Fibroblast of pulmonary artery (primary cell): ENCODE measurements at regions not wholly inside any gene's neighbourhood (a gene's known extent, or its start where the extent isn't known, plus 50 kb on each side); places are given as distances from the start of the nearest gene placed in this dataset.
"Not testable (repeated sequence)": the region's sequence is repeated elsewhere in the genome, so short reads cannot be mapped to it uniquely, and the experiment has no call there.

ENCODE experiments used
- DNase-seq: peaks from one replicate; pipeline ENCODE4 v3.0.0-alpha.2; 2010; ENCODE audit warnings: low read depth
- H3K4me3 ChIP-seq: replicated peaks from 2 replicates; pipeline ENCODE4 v1.5.1; 2011; ENCODE audit warnings: low read depth, mild to moderate bottlenecking, control low read depth, low read length, moderate library complexity
- TF ChIP-seq, protein P1 (sequence below): IDR thresholded peaks from 2 replicates; pipeline ENCODE4 v1.5.1; 2011; ENCODE audit warnings: mild to moderate bottlenecking, control low read depth, low read length, inconsistent platforms; ENCODE audit errors: missing control alignments

DNA sequence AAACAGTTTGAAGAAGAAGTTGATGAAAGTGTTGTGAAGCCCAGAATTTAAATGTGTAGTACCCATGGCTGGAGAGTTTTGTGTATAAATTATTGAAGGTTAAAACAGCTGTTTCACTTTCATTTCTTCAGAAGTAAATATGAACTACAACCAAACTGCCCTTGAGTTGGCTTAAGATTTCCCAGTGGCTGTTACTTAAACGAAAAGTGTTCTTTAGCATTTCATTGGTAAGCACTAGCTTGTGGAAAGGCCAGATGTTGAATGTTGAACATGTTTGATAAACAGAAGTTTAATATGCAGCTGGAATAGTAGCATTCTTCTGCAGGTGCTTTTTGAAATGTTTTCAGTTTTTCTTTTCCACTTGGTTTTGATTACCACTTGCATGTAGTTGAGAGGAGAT, 83.2 kb upstream of the TNRC6B start:
- H3K4me3 ChIP-seq, result no peak overlapping the region
- no peak for DNase-seq
- TF ChIP-seq, protein P1, sequence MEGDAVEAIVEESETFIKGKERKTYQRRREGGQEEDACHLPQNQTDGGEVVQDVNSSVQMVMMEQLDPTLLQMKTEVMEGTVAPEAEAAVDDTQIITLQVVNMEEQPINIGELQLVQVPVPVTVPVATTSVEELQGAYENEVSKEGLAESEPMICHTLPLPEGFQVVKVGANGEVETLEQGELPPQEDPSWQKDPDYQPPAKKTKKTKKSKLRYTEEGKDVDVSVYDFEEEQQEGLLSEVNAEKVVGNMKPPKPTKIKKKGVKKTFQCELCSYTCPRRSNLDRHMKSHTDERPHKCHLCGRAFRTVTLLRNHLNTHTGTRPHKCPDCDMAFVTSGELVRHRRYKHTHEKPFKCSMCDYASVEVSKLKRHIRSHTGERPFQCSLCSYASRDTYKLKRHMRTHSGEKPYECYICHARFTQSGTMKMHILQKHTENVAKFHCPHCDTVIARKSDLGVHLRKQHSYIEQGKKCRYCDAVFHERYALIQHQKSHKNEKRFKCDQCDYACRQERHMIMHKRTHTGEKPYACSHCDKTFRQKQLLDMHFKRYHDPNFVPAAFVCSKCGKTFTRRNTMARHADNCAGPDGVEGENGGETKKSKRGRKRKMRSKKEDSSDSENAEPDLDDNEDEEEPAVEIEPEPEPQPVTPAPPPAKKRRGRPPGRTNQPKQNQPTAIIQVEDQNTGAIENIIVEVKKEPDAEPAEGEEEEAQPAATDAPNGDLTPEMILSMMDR, result no peak

DNA sequence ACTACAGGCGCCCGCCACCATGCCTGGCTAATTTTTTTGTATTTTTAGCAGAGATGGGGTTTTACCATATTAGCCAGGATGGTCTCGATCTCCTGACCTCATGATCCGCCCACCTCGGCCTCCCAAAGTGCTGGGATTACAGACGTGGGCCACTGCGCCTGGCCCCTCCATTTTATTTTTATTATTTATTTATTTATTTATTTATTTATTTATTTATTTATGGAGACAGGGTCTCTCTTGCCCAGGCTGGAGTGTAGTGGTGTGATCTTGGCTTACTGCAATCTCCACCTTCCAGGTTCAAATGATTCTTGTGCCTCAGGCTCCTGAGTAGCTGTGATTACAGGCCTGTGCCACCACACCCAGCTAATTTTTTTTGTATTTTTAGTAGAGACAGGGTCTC, 77.8 kb upstream of the TNRC6B start:
- not testable (repeated sequence) for DNase-seq, H3K4me3 ChIP-seq

DNA sequence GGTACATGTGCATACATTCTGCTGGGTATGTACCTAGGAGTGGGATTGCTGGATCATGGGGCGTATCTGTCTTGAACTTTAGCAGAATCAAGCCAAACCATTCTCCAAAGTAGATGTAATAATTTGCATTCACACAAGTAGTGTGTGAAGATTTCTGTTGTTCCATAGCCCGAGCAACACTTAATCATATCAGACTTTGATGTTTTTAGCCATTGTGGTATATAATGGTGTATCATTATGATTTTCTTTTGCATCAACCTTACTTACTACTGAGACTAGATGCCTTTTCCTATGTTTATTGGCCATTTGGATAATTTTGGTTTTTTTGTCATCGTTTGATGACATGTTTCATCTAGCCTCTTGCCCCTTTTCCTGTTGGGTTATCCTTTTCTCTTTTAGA, 72.0 kb upstream of the TNRC6B start:
- no peak for DNase-seq
- no peak overlapping the region for H3K4me3 ChIP-seq
- TF ChIP-seq, protein P1, result no peak

DNA sequence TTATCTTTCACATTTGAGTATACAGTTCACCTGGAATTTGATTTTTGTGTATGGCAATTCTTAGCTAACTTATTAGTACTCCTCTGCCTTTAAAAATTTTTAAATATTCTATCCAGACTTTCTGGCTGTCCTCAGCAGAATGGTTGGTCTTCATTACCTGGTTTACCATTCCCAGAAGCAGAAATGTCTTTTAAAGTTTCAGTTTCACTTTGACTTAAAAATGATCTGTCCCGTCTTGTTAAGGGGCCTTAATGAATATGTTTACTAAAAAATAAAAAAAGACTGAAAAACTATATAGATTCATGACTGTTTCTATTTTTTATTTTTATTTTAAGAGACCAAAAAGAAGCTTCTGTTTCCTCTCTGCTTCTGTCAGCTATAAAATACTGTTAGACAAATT, 70.5 kb upstream of the TNRC6B start:
- H3K4me3 ChIP-seq, result peak overlapping the region; percentile 32
- TF ChIP-seq, protein P1, result no peak
- no peak for DNase-seq

DNA sequence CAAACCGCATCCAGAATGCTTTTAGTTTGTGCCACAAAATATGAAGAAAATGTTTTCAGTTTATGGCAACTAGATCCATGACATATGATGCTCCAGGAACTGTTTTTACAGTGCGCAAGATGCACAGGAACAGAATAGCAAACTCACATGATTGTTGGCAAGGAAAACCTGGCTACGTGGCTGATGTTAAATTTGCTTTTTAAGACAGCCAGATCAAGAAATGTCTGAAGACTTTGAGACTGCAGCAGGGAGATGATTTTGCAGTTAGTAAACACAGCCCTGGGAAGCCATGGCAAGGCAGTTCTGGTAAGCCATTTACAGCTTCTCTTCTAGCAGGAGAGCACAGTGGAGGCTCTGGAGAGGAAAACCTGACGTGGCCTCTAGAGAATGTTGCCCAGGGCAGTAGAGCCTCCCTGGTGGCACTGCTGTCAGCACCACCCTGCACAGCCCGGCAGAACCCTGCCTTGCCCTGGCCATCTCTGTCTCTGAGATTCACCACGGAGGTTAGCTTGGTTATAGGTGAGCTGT, 69.8 kb upstream of the TNRC6B start:
- DNase-seq, result peak; percentile 36
- H3K4me3 ChIP-seq, result peak overlapping the region; percentile 32
- TF ChIP-seq, protein P1, result no peak

DNA sequence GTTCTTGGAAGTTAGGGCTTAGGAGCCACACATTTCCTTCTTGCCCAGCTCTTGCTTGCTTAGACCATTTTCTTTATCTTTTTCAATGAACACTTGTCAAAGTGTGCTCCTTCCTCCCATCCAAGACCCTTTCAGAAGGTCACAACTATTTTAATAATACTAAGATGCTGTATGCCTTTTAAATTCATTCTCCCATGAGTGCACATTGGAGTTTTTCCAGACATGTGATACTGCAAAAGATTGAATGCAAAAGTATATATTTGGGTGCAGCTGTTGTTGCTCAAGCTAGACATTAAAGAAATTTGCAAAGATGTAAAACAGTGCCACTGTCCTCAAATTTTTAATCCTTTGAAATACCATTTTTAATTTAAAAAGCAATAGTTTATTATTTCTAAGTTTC, 69.3 kb upstream of the TNRC6B start:
- TF ChIP-seq, protein P1, result no peak
- no peak for DNase-seq
- no peak overlapping the region for H3K4me3 ChIP-seq

DNA sequence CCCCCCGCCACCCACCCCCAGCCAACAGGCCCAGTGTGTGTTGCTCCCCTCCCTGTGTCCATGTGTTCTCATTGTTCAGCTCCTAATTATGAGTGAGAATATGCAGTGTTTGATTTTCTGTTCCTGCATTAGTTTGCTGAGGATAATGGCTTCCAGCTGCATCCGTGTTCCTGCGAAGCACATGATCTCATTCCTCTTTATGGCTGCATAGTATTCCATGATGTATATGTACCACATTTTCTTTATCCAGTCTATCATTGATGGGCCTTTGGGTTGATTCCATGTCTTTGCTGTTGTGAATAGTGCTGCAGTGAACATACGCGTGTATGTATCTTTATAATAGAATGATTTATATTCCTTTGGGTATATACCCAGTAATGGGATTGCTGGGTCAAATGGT, 68.8 kb upstream of the TNRC6B start:
- H3K4me3 ChIP-seq, DNase-seq: not testable (repeated sequence)

DNA sequence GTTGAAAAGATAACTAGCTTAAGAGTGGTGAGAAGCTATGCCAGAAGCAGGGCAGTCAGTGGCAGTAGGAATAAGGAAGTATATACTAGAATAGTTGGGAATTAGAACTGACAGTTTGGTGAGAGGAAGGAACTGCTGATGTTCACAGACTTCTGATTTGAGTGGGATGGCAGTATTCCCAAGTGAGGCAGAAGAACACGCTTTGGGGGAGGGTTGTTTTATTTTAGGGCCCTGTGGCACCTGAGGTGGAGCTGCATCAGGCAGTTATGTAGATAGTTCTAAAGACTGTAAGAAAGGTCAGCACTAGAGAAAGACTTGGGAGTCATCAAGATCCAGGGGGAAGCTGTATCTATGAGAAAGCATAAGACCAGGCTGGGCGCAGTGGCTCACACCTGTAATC, 66.3 kb upstream of the TNRC6B start:
- no peak for DNase-seq
- no peak overlapping the region for H3K4me3 ChIP-seq
- TF ChIP-seq, protein P1, result no peak
